GM12878 (cell line): ENCODE measurements at regions not wholly inside any gene's neighbourhood (a gene's known extent, or its start where the extent isn't known, plus 50 kb on each side); places are given as distances from the start of the nearest gene placed in this dataset.

ENCODE experiments used
- ATAC-seq: fragments of 200-7000 bp; cut with Tn5 transposase; 3 replicates; pipeline ENCODE4 v1.9.1; 2020; ENCODE audit warnings: mild to moderate bottlenecking, moderate library complexity
- BruUV-seq: library from RNA; stranded (reverse); fragments of 400-500 nt; replicated peaks from 2 replicates; lab custom pipeline; 2021; lab: Mats Ljungman, UMichigan
- CTCF ChIA-PET: fragments of 300-600 bp; sonication (Branson Sonifier 250); formaldehyde crosslinking; extraction: SDS; loops from one replicate; lab custom pipeline; 2021; ENCODE audit warnings: inconsistent platforms; lab: Yijun Ruan, JAX
- POLR2A ChIA-PET: fragments of 350-600 bp; formaldehyde crosslinking; extraction: SDS; loops from one replicate; lab custom pipeline; 2021; ENCODE audit warnings: inconsistent platforms; lab: Charles Lee
- RAD21 ChIA-PET: fragments of 300-600 bp; sonication (Branson Sonifier 250); formaldehyde crosslinking; loops from one replicate; lab custom pipeline; 2023; ENCODE audit warnings: antibody characterized with exemption; ENCODE audit not compliant: unreplicated experiment; lab: Charles Lee
- SMC1A ChIA-PET: fragments of 300-600 bp; sonication (Branson Sonifier 250); formaldehyde crosslinking; loops from one replicate; lab custom pipeline; 2023; ENCODE audit not compliant: unreplicated experiment, uncharacterized antibody; lab: Charles Lee
- DNase-seq: peaks from one replicate; pipeline ENCODE4 v3.0.0-alpha.2; 2011; ENCODE audit warnings: low read depth, low spot score
- FAIRE-seq: peaks from 3 replicates; lab custom pipeline; 2011; peaks lifted over from hg19 to GRCh38; lab: Jason Lieb, UNC
- H2AFZ ChIP-seq: 2 replicates; pipeline ENCODE4 v1.6.0; 2011; ENCODE audit warnings: low read depth, low read length, control low read depth; ENCODE audit not compliant: control insufficient read depth
- H3K27ac ChIP-seq: 2 replicates; pipeline ENCODE4 v1.5.1; 2011; ENCODE audit warnings: control low read depth; ENCODE audit not compliant: control insufficient read depth, insufficient read depth
- H3K27me3 ChIP-seq, 2 experiments: replicated peaks in 1 of 2; 2 replicates each; pipeline versions ENCODE4 v1.6.0 to v1.6.1; 2011; ENCODE audit warnings: low read length in 1 of 2; ENCODE audit not compliant: control insufficient read depth in 2 of 2, insufficient read depth in 2 of 2
- H3K36me3 ChIP-seq, 2 experiments: 2 replicates each; pipeline ENCODE4 v1.5.1; 2011; ENCODE audit warnings: low read length in 1 of 2; ENCODE audit not compliant: control insufficient read depth in 2 of 2, insufficient read depth in 2 of 2
- H3K4me1 ChIP-seq: 2 replicates; pipeline ENCODE4 v1.6.1; 2011; ENCODE audit warnings: mild to moderate bottlenecking, low read length, moderate library complexity, mixed read lengths; ENCODE audit not compliant: control insufficient read depth, insufficient read depth
- H3K4me2 ChIP-seq: 2 replicates; pipeline ENCODE4 v1.6.0; 2011; ENCODE audit warnings: control low read depth; ENCODE audit not compliant: control insufficient read depth, insufficient read depth
- H3K4me3 ChIP-seq: fragments of 200-600 bp; sonication (generic); 2 replicates; pipeline ENCODE4 v1.5.1; 2016
- H3K79me2 ChIP-seq: 2 replicates; pipeline ENCODE4 v1.6.0; 2011; ENCODE audit warnings: low read length; ENCODE audit not compliant: control insufficient read depth, insufficient read depth
- H3K9ac ChIP-seq: 2 replicates; pipeline ENCODE4 v1.8.0; 2011; ENCODE audit warnings: low read length, control low read depth, mixed read lengths; ENCODE audit not compliant: control insufficient read depth, insufficient read depth
- H3K9me3 ChIP-seq: replicated peaks from 3 replicates; pipeline ENCODE4 v1.5.1; 2011; ENCODE audit warnings: mild to moderate bottlenecking, low read length; ENCODE audit not compliant: control insufficient read depth, insufficient read depth
- H4K20me1 ChIP-seq: 2 replicates; pipeline ENCODE4 v1.6.0; 2011; ENCODE audit not compliant: control insufficient read depth, insufficient read depth
- BACH1 ChIP-seq: fragments of 450-650 bp; IDR thresholded peaks from 2 replicates; pipeline ENCODE4 v1.6.1; 2017; ENCODE audit warnings: mild to moderate bottlenecking, borderline replicate concordance
- CEBPZ ChIP-seq: fragments of 150-350 bp; IDR thresholded peaks from 2 replicates; pipeline ENCODE4 v1.6.1; 2016; ENCODE audit warnings: low read depth, low read length
- MTA3 ChIP-seq: IDR thresholded peaks from 2 replicates; pipeline ENCODE4 v1.6.1; 2012; ENCODE audit warnings: low read length, inconsistent platforms, borderline replicate concordance
- NKRF ChIP-seq: fragments of 450-650 bp; conservative IDR thresholded peaks from 2 replicates; pipeline ENCODE4 v1.6.1; 2017; ENCODE audit warnings: mild to moderate bottlenecking, moderate library complexity
- PBX3 ChIP-seq: IDR thresholded peaks from 2 replicates; pipeline ENCODE4 v1.6.1; 2011; ENCODE audit warnings: mild to moderate bottlenecking, low read depth, low read length, moderate library complexity; ENCODE audit not compliant: insufficient replicate concordance
- SRF ChIP-seq, 2 experiments: IDR thresholded peaks; 2 replicates each; pipeline ENCODE4 v1.6.1; 2011; ENCODE audit warnings: low read depth in 2 of 2, low read length in 2 of 2, mild to moderate bottlenecking in 1 of 2, moderate library complexity in 1 of 2
- TBL1XR1 ChIP-seq: IDR thresholded peaks from 2 replicates; pipeline ENCODE4 v1.6.1; 2012; ENCODE audit warnings: low read depth, low read length, improper control_type of control experiment
- ZNF207 ChIP-seq: fragments of 450-650 bp; IDR thresholded peaks from 2 replicates; pipeline ENCODE4 v1.6.1; 2014; ENCODE audit warnings: antibody characterized with exemption, mild to moderate bottlenecking, borderline replicate concordance
- in situ Hi-C: fragments of 300-500 bp; cut with MboI; formaldehyde crosslinking; loops from 9 replicates; pipeline ENCODE4 v1.14.3; 2018; ENCODE audit warnings: mixed read lengths
- intact Hi-C: fragments of 100-400 bp; cut with micrococcal nuclease; formaldehyde crosslinking; loops from one replicate; pipeline ENCODE4 v1.14.2; 2022; ENCODE audit not compliant: unreplicated experiment

GRCh38 chr2:186135686-186136085 lies 350.4 kb upstream of the ZC3H15 start (continued):
- TF ChIP-seq CEBPZ (no peak), PBX3 (no peak), NKRF (no peak), BACH1 (no peak), MTA3 (no peak), TBL1XR1 (no peak)

GRCh38 chr2:186136860-186137259 lies 349.2 kb upstream of the ZC3H15 start:
- H3K4me2 ChIP-seq: no peak overlapping the region
- CTCF ChIA-PET: no interaction called here
- TF ChIP-seq ZNF207 (no peak), SRF (IDR thresholded peaks at IDR 0.05; ENCODE audit: low read depth in 2 of 2, low read length in 2 of 2) (no peak)
- TF ChIP-seq, all 136 proteins: peak for 0
- ChIA-PET SMC1A (interaction anchor here (1.3 kb wide), 1 partner anchor 20 kb away, joined by 4 read pairs; no protein-coding TSS in a partner anchor), POLR2A (no interaction called here), RAD21 (no interaction called here)
- in situ Hi-C loops: no loop called here
- FAIRE-seq (no peak), ATAC-seq (no peak), DNase-seq (no peak)
- Histone ChIP-seq H3K36me3 (no peaks in the 10 kb centered on the region), H4K20me1 (no peaks in the 10 kb centered on the region), H3K79me2 (no peaks in the 10 kb centered on the region), H3K4me3 (no peak overlapping the region), H3K4me1 (no peaks in the 10 kb centered on the region), H3K9ac (no peak overlapping the region), H3K27me3 (no peaks in the 10 kb centered on the region), H3K27ac (no peak overlapping the region), H3K9me3 (no peaks in the 10 kb centered on the region), H2AFZ (no peak overlapping the region)
- intact Hi-C loops: no loop called here
- BruUV-seq: no TSS peak
